Esophagus (tissue), 2 donors: ENCODE measurements at regions not wholly inside any gene's neighbourhood (a gene's known extent, or its start where the extent isn't known, plus 50 kb on each side); places are given as distances from the start of the nearest gene placed in this dataset.
"Not testable (repeated sequence)": the region's sequence is repeated elsewhere in the genome, so short reads cannot be mapped to it uniquely, and the experiment has no call there.

Source experiments
- H3K27ac ChIP-seq, 2 donors: one replicate each; pipeline ENCODE4 v1.5.1; 2013; ENCODE audit warnings: low read depth in 2 of 2, mild to moderate bottlenecking in 2 of 2, inconsistent platforms in 1 of 2, low read length in 1 of 2, moderate library complexity in 1 of 2
- H3K27me3 ChIP-seq, 2 donors: one replicate each; pipeline ENCODE4 v1.6.1; 2013; ENCODE audit warnings: low read length in 2 of 2, control low read depth in 1 of 2, mild to moderate bottlenecking in 1 of 2; ENCODE audit not compliant: insufficient read depth in 2 of 2, control insufficient read depth in 1 of 2
- H3K36me3 ChIP-seq, 2 donors: one replicate each; pipeline ENCODE4 v1.6.1; 2013; ENCODE audit warnings: low read length in 1 of 2; ENCODE audit not compliant: control insufficient read depth in 2 of 2, insufficient read depth in 2 of 2
- H3K4me1 ChIP-seq, 2 donors: one replicate each; pipeline ENCODE4 v1.6.1; 2013; ENCODE audit warnings: low read length in 1 of 2; ENCODE audit not compliant: control insufficient read depth in 2 of 2, insufficient read depth in 2 of 2
- H3K4me3 ChIP-seq, 2 donors: one replicate each; pipeline ENCODE4 v1.5.1; 2013; ENCODE audit warnings: low read length in 2 of 2, mild to moderate bottlenecking in 2 of 2, low read depth in 1 of 2, moderate library complexity in 1 of 2
- H3K9me3 ChIP-seq, 2 donors: one replicate each; pipeline ENCODE4 v1.6.1; 2013; ENCODE audit warnings: mild to moderate bottlenecking in 2 of 2, low read depth in 1 of 2, low read length in 1 of 2, moderate library complexity in 1 of 2; ENCODE audit not compliant: control insufficient read depth in 2 of 2, insufficient read depth in 1 of 2
- WGBS, 2 donors: extraction: QIAGEN DNeasy Blood & Tissue Kit; methylation state at CpG; one replicate each; pipeline ENCODE4 v1.1.7; 2013; 5-methylcytosine and 5-hydroxymethylcytosine counted together
- donor health status: healthy with polysubstance abuse.
- donor health status: Bipolar disorder and iron deficiency.

GRCh38 chr10:45105309-45105708 is 104.6 kb downstream of the ZNF22 start:
- H3K9me3 ChIP-seq, H3K4me1 ChIP-seq, H3K4me3 ChIP-seq, H3K27ac ChIP-seq, H3K36me3 ChIP-seq, H3K27me3 ChIP-seq: not testable (repeated sequence)
- 35 to 52% methylated on average over 5 of the region's 5 CpGs for whole genome bisulfite sequencing, 2 donors

DNA sequence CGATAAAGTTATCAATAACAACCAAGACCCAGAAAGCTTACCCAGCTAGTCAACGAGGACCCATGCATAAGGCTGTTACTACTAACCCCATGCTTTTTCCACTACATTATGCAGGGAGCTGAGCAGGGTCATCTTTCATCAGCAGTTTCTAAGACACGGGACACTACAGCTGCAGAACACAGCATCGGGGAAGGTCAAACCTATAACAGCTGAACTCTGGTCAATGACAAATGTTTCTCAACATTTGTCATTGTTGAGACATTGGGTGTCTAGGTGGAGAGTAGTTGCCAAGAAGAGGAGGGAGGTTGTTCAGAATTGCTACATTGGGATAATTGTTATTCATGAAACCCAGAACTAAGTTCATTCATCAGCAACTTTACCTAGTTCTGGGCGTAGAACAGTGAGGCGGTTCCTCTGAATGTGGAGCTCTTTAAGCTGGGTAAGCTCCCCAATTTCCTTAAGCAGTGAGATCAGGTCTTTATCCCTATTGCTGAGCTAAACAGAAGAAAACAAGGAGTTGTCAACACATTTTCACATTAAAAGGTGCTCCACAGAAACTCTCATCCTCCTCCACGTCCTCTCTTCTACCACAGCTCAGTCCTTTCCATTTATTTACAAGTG is 105.6 kb downstream of the ZNF22 start:
- Histone ChIP-seq H3K4me1 (no peaks in the 10 kb centered on the region), H3K27ac (no peak overlapping the region), H3K9me3 (no peaks in the 10 kb centered on the region), H3K4me3 (no peak overlapping the region), H3K27me3 (no peaks in the 10 kb centered on the region), H3K36me3 (no peaks in the 10 kb centered on the region)
- 54 to 57% methylated on average over 6 to 7 of the region's 7 CpGs for WGBS, 2 donors

DNA sequence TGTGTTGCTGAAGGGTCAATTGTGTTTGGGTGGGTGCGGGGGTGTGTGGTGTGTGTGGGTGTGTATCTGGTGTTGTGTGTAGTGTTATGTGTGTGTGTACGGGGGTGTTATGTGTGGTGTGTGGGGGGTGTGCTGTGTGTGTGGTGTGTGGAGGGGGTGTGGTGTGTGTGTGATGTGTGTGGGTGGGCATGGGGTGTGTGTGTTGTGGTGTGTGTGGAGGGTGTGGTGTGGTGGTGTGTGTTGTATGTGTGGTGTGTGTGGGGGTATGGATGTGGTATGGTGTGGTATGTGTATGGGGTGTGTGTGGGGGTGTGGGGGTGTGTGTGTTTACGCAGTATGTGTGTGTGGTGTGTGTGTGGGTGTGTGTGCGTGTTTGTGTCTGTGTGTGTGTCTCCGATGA is 110.8 kb downstream of the ZNF22 start:
- Histone ChIP-seq H3K9me3 (peaks cover 0 to 2% of the 10 kb centered on the region in 2 donors), H3K27me3 (no peaks in the 10 kb centered on the region), H3K4me1 (no peaks in the 10 kb centered on the region), H3K27ac (no peak overlapping the region), H3K36me3 (no peaks in the 10 kb centered on the region), H3K4me3 (no peak overlapping the region)
- WGBS, 2 donors, result 94 to 98% methylated on average over 5 of the region's 5 CpGs

DNA sequence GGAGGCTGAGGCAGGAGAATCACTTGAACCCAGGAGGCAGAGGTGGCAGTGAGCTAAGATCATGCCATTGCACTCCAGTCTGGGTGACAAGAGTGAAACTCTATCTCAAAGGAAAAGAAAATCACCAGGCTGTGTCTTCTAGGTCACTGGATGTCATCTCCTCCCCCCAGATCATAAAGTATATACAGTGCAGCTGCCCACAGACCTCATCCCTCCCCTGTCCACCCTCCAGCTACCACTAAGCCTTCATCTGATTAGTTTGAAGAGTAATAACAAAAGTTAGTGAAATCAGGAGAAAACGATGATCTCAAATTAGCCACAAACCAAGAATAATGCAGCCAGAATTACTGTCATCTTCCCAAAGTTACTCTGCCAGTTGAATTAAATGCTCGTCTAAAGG is 117.2 kb downstream of the ZNF22 start:
- H3K4me3 ChIP-seq, H3K27ac ChIP-seq, H3K9me3 ChIP-seq, H3K27me3 ChIP-seq, H3K36me3 ChIP-seq, H3K4me1 ChIP-seq: not testable (repeated sequence)
- 67 to 68% methylated on average over 2 of the region's 2 CpGs for WGBS, 2 donors

DNA sequence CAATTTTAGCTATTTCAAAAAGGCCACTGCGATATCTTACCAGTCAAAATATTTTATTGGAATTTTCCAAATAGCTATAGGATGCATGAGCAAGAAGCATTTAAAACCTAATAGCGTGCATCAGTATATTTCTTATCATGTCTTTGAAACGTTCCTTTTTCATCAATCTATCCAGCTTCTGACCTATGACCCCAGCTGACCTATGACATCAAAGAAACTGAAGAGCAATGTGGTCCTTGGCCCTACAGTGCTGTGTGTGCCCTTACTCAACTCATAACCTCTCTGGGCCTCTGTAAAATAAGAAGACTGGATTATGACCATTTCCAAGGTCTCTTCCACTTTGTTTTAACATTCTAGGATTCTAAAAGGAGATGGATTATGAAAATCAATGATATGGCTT is 118.2 kb downstream of the ZNF22 start:
- Histone ChIP-seq H3K9me3 (peaks cover 0 to 2% of the 10 kb centered on the region in 2 donors), H3K27me3 (no peaks in the 10 kb centered on the region), H3K36me3 (no peaks in the 10 kb centered on the region), H3K4me3 (no peak overlapping the region), H3K4me1 (no peaks in the 10 kb centered on the region), H3K27ac (no peak overlapping the region)
- WGBS, 2 donors, result 39 to 54% methylated on average over 3 of the region's 3 CpGs

DNA sequence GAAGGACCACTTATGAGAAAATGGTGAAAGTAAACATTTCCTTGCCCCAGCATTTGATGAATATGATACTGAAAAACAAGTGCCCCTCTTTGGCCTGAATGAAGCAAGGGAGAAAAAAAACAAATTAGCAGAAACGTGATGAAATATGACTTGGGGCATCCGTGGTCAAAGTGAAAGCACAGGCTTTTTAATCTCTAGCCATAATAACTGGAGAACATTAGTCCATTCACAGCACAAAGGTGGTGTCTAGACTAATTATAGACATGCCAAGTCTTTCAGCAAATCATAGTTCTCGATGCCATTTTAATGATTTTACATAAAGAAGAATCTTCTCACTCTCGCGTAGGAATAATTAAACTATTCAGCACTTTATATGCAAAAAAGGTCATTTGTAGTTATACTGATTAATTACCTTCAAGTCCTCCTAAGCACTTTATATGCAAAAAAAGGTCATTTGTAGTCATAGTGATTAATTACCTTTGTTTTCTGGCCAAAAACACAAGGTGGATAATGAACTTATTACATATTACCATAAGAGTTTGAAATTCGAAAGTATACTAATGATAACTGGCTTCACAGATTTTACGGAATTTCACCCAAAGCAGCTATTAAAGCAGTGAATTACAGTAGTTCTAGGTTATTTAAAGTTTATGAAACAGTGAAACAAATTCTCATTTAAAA is 121.6 kb downstream of the ZNF22 start:
- not testable (repeated sequence) for H3K27me3 ChIP-seq, H3K9me3 ChIP-seq, H3K4me3 ChIP-seq, H3K36me3 ChIP-seq, H3K27ac ChIP-seq, H3K4me1 ChIP-seq
- 85 to 88% methylated on average over 5 of the region's 7 CpGs for WGBS, 2 donors

DNA sequence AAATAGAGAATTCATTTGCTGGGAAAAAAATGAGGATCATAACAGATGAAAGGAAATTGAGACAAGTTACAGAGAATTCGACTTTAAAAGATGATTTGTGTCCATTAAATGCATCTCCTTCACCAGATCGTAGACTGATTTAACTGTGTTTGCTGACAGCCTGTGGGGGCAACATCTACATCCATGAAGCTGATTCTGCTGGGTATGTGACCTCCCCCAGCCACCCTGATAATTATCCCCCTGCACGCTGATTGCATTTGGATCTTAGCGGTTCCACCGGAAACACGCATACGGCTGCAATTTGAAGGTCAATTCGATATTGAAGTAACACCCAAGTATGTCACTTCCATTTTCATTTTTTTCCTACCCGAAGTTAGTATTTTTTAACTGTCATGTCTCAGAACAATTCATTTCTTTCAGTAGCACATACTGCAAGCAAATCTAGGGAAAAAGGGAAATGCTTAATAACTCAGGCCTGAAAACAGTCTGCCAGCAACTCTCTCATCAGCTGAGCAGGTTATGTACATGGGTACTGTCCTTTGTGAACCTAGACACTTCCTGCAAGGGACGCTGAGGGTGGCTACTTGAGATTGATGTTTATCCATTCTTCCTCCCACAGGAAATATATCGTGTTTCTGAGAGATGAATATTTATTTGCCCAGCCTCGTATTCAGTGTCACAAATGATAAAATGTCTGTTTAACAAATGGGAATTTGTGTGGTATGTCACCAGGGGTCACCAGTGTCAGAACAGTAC is 134.9 kb downstream of the ZNF22 start:
- no peak overlapping the region for H3K27ac ChIP-seq
- no peaks in the 10 kb centered on the region for H3K27me3 ChIP-seq
- no peak overlapping the region for H3K4me3 ChIP-seq
- no peaks in the 10 kb centered on the region for H3K4me1 ChIP-seq
- H3K9me3 ChIP-seq, result no peaks in the 10 kb centered on the region
- WGBS, 2 donors, result 57 to 61% methylated on average over 12 of the region's 12 CpGs
- no peaks in the 10 kb centered on the region for H3K36me3 ChIP-seq

DNA sequence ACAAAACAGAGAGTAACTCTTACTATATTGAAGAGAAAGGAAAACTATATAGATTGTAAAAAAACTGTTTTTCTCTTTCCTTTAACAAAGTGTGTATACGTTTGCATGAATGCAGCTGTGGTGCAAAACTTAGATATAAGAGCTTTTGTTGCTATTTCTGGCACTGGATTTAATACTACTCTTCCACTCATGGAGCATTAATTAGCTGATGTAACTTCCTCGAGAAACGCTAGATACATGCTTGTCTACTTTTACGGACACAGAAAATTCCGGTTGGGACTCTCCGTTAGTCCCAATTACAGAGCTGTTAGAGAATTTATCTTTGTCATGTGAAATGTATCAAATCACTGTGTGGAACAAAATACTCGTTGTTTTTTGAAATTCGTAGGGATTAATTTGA is 135.5 kb downstream of the ZNF22 start:
- WGBS, 2 donors, result 63 to 64% methylated on average over 8 of the region's 8 CpGs

DNA sequence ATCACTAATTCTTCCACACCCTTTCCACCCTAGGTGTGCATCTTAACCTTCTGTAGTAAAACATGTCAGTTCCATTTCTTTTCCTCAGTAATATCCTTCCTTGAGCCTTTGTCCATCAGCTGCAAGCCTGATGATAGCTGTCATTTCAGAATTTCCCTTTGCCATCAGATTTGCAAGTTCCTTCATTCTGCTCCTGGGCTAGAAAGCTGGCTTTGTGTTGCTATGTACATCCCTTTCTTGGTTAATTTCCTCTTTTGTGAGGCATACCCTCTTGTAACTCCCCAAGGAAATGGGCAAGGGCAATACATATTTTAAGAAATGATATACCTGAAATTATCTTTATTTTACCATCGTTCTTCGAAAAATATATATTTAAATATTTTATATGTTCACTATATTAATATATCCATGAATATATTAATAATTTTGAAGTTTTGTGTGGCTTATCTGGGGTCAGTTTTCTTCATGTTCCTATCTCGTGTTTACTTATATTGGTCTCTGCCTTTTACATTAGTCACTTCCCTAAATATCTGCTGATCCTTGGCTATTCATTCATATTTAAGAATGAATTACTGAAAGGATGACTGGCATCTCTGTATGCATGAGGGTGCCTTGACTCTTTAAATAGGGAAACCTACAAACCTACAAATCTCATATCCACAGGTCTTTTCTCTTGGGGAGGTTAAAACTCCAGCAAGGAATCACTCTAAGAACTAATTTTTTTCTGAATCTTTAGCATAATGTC is 143.8 kb downstream of the ZNF22 start:
- no peaks in the 10 kb centered on the region for H3K27me3 ChIP-seq
- no peak overlapping the region for H3K27ac ChIP-seq
- no peak overlapping the region for H3K4me3 ChIP-seq
- H3K36me3 ChIP-seq, result no peaks in the 10 kb centered on the region
- no peaks in the 10 kb centered on the region for H3K4me1 ChIP-seq
- WGBS, 2 donors, result 86% methylated on average over 3 of the region's 3 CpGs
- H3K9me3 ChIP-seq, result no peaks in the 10 kb centered on the region

More for the DNA sequence above, 135.5 kb downstream of the ZNF22 start:
- H3K9me3 ChIP-seq, result no peaks in the 10 kb centered on the region
- H3K36me3 ChIP-seq, result no peaks in the 10 kb centered on the region
- H3K27me3 ChIP-seq, result no peaks in the 10 kb centered on the region
- H3K27ac ChIP-seq, result no peak overlapping the region
- H3K4me1 ChIP-seq, result no peaks in the 10 kb centered on the region
- no peak overlapping the region for H3K4me3 ChIP-seq
